GM21423 (cell line): ENCODE measurements at regions not wholly inside any gene's neighbourhood (a gene's known extent, or its start where the extent isn't known, plus 50 kb on each side); places are given as distances from the start of the nearest gene placed in this dataset.

Experiments used
- ATAC-seq: cut with Tn5 transposase; IDR thresholded peaks from one replicate; pipeline ENCODE4 v1.9.1; 2021; ENCODE audit warnings: mild to moderate bottlenecking, moderate library complexity; ENCODE audit not compliant: unreplicated experiment

GRCh38 chr14:59091404-59091803, 97.1 kb upstream of the DAAM1 start:
- ATAC-seq: no peak

DNA sequence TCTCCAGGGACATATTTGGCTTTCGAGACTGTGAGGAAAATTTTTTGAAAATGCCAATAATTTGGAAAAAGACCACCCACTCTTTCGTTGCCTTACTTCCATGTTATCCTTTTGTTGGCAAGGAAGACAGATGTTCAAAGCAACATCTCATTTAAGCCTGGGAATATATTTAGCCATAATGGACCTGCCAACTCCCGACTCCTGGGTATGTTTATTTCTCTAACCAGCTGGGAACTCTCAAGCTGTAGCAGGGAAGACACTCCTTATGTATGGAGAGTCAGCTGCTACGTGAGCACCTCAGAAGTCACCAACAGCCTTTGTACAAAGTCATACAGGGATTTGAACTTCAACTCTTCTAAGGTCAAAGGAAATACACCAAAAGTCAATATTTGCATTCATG, 96.5 kb upstream of the DAAM1 start:
- ATAC-seq: no peak

GRCh38 chr14:59093902-59094301, 94.6 kb upstream of the DAAM1 start:
- ATAC-seq: no peak

- ATAC-seq: no peak
Observed at GRCh38 chr14:59096303-59096702, 92.2 kb upstream of the DAAM1 start.

GRCh38 chr14:59097681-59098080, 90.8 kb upstream of the DAAM1 start:
- ATAC-seq: no peak

GRCh38 chr14:59098377-59098776, 90.1 kb upstream of the DAAM1 start:
- ATAC-seq: no peak

DNA sequence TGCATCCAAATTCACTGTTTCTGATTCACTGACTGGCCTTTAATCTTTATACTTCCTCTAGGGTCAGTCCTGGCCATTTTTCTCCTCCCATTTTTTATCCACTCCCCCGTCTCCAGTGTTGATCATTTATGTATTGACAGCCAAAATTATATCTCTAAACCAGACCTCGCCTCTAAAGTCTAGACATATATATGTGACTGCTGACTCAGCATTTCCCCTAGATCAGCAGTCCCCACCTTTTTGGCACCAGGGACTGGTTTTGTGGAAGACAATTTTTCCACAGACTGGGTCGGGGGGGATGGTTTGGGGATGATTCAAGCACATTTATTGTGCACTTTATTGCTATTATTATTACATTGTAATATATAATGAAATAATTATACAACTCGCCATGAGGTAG, 88.3 kb upstream of the DAAM1 start:
- ATAC-seq: no peak

GRCh38 chr14:59101476-59101875, 87.0 kb upstream of the DAAM1 start:
- ATAC-seq: no peak

DNA sequence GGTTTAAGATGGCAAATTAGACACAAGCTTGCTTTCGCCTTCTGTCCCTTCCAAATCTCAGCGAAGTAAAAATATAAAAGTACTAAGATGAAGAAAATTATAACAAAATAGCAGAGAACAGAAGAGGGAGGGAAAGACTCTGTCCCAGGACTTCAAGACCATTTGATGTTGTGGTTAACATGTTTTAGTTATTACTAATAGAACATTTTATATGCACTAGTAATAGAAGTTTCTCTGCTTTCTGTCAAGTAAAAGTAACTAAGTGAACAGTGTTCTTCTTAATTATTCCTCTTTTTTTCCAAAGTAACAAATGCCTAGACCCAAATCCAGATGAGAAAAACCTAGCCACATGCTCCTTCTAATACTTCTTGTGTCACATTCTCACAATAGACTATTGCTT, 85.1 kb upstream of the DAAM1 start:
- ATAC-seq: no peak

- no peak for ATAC-seq
Observed at GRCh38 chr14:59107819-59108218, 80.6 kb upstream of the DAAM1 start.

- no peak for ATAC-seq
Observed at GRCh38 chr14:59116984-59117415, 71.5 kb upstream of the DAAM1 start.

GRCh38 chr14:59117754-59118528, 70.5 kb upstream of the DAAM1 start:
- ATAC-seq: no peak

DNA sequence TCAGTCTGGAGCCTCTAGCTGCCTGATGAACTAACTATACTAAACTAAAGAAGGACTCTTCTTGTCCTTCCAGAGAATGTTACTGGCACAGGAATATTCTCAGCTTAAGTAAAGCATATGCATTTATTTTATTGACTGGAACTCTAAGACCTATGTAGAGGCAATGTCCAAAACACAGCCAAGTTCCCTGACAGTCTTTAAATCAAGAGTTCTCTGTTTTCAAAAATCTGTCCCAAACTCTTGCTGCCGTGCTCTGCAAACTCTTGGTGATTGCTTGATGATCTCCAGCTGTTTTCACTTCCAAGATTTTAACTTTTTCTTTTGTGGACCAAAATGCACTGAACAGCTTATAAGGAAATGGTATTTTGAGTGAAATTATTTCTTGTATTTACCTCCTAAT, 67.5 kb upstream of the DAAM1 start:
- no peak for ATAC-seq

GRCh38 chr14:59123531-59123930, 64.9 kb upstream of the DAAM1 start:
- ATAC-seq: no peak

DNA sequence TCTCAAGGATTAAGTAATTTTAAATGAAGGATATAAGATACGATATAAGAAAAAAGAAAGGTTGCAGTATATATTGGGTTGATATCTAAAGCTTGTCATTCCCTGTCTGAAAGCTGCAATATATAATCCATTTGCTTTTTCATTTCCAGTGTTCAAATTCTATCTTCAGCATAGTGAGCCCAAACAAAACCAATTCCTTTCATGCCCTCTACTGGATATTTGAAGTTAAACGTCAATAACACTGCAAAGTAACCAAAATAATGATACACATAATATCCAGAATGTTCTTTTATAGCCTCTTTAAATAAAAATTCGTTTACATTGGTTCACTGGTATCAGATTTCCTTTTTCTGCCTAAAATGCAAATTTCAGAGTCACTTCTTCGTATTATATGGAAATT, 64.5 kb upstream of the DAAM1 start:
- ATAC-seq: no peak

DNA sequence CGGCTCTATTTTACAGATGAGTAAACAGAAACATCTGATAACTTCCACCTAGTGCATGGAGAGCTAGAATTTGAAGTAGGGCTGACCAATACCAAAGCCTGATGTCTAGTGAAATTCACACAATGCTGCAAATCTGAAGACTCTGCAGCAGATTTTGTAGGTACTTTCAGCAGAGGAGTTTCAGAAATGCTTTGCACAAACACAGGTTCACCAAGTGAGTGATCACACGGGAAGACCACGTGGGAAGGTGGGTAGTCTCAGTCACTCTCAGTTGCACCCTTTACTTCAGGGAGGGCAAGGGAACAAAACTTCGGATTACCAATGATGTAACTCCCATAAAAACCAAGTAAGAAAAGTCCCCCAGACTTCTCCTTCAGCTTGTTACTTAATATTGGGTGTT, 63.3 kb upstream of the DAAM1 start:
- ATAC-seq: no peak

DNA sequence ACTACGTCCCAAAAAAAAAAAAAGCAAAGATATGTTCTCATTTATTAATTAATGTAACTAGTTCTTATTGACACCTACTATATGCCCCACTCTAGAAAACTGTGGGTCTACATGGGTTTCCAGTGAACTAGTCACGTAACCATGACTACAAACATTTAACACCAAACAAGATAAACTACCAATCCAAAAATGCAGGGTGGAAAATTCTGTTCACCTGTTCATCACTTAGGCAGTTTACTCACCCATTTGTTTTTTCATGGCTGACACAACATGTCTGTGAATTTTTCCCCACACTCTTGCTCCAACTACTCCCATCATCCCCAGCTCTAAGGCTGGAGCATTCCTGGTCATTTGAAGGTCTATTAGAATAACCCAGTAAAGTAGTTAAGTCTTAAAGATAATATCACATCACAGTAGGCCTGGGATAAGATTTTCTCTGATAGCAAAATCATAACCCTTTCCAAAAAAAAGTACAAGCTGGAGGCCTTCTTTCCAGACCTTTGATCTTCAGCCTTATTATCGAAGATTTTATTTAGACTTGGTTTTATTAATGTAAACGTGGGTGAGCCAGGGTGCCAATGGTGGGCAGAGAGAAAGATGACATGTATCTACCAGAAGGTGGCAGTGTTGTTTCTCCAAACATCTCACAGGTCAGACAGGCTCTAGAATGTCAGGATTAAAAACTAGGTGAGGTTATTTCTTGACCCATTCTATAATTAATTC, 61.6 kb upstream of the DAAM1 start:
- ATAC-seq: no peak

DNA sequence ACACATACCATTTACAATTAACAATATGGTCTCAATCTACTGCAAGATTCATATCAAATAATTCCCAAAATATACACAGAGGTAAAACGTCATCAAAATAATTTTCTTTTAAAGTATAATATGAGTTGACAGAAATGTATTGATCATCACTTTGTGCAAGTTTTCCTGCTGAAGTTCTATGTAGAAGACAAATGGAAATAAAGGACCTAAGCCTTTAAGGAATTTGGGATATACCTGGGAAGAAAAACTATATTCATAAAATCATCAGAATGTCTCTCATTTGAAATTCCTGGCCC, 61.1 kb upstream of the DAAM1 start:
- ATAC-seq: no peak

DNA sequence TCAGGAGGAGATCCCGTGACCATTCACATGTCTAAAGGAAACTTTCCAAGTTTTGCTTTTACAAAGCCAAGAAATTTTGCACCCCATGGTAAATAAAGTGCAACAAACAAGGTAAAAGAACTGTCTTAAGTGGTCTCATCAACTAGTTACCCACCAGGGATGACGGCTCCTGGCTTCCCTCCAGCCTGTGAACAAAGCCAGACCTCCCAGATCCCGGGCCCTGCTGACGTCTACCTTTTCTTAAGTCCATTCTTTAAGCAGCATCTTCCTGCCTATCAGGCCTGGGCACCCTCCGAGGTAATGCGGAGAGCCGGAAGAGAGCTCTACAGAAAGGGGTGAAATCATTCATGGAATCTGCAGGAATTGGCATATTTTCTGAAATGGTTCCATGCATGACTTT, 58.0 kb upstream of the DAAM1 start:
- no peak for ATAC-seq

DNA sequence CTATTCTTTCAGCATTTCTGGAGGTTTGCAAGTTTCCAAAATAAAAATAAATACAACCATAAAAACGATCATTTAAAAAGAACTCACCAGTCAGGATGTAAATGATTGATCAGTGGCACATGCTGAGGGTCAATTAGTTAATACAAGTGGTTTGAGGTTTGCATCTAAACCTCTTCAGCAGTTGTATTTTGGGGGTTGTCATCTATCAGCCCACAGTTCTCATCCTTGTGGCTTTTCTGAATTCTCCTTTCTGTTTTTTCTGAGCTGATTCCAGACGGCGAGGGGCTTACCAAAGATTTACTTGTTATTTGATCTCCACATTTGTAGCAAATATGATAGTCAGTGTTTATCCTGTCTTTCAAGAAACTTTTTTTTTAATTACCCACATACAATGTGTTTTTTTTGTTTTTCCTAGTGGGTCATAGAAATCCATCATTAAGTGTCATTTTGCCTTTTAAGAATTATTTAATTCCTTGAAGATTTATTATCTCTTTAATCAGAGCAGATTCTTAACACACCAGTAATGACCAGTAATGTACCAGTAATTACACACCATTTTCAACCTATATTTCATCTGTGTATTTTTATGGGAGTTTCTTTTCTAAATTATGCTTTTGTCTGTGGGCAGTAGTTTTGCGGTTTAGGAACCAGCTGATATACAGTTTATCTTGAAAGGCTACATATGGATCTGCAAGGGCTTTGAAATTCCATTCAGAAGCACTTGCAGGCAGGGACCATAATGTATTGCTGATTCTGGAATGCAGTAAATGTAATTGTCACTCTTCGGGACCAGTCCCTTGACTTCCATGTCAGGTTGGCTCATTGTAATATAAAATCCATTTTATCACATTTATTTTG, 56.3 kb upstream of the DAAM1 start:
- ATAC-seq: no peak

DNA sequence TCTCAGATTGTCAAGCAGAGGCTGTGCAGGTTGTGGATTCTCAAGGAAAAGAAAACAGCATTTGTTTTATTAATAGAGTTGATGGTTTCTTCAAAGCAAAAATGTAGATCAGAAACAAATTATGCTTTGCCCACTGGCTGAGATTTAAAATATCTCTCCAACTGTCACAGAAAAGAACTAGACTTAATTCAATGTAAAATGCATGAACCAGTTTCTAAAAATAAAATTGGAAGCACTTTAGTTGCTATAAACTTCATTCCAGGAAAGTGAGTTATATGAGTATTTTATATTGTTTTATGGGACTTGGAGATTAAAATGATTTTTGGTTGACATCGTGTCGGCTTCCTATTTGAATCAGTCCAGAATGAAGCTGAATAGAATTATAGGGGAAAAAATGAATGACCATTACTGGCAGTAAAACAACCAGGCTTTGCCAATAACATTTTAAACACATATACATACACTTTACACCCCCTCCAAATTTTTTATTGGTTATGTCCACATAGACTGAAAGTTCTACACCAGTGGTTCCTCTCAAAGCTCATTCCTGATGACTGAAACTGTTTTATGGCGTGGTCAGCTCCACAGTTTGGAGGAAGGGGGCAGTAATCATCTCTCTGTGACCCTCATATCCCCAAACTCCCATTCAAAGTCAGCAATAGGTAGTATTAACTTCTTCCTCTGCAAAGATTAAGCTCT, 55.5 kb upstream of the DAAM1 start:
- no peak for ATAC-seq
